Tongue (tissue), 1 donor: ENCODE measurements at regions not wholly inside any gene's neighbourhood (a gene's known extent, or its start where the extent isn't known, plus 50 kb on each side); places are given as distances from the start of the nearest gene placed in this dataset.
"Not testable (repeated sequence)": the region's sequence is repeated elsewhere in the genome, so short reads cannot be mapped to it uniquely, and the experiment has no call there.

Source experiments
- DNase-seq: peaks from one replicate; pipeline ENCODE4 v3.0.0-alpha.2; 2015

DNA sequence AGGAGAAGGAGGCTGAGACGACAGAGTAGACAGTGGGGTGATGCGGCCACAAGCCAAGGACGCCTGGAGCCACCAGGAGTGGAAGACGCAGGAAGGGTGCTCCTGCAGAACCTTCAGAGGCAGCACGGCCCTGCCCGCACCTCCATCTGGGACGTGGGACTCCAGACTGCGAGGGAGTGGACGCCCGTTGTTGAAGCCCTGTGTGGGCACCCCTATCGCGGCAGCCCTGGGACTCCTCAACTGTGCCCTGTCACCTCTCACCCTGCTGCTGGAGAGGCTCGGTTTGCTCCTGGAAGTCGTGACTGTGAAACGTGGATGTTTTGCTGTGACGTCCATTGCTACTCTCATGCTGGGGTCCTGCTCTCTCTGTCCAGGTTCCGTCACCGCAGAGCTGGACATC lies 100.6 kb upstream of the LRPAP1 start:
- not testable (repeated sequence) for DNase-seq

DNA sequence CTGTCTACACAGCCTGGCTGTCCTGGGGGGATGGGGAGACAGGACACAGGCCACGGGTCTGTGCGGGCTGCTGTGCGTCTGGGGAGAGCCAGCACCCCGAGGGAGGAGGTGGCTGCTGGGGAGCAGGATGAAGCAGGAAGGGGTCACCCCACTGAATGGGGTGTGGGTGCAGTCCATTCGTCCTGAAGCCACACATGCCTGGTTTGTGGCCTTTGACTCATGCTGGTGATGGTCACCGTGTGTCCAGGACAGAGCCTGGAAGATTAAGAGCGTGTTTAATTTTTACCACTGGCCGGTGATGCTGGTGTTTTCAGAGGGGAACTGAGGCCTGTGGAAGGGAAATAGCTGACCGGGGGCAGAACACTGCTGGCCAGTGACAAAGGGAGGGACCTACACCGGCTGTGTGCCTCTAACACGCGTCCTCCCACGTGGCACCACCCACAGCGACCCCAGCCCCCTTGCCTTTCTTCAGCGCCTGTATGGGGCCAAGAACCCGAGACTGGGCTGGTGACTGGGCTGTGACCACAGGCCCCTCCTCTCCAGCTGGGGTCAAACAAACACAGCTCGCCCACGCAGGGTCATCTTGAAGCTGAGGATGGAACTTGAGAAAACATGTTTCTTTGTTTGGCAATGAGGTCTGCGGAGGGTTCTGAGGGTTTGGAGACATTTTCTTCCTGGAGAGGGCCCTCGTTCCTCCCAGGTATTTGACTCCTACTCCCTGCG lies 99.5 kb upstream of the LRPAP1 start:
- DNase-seq = not testable (repeated sequence)

DNA sequence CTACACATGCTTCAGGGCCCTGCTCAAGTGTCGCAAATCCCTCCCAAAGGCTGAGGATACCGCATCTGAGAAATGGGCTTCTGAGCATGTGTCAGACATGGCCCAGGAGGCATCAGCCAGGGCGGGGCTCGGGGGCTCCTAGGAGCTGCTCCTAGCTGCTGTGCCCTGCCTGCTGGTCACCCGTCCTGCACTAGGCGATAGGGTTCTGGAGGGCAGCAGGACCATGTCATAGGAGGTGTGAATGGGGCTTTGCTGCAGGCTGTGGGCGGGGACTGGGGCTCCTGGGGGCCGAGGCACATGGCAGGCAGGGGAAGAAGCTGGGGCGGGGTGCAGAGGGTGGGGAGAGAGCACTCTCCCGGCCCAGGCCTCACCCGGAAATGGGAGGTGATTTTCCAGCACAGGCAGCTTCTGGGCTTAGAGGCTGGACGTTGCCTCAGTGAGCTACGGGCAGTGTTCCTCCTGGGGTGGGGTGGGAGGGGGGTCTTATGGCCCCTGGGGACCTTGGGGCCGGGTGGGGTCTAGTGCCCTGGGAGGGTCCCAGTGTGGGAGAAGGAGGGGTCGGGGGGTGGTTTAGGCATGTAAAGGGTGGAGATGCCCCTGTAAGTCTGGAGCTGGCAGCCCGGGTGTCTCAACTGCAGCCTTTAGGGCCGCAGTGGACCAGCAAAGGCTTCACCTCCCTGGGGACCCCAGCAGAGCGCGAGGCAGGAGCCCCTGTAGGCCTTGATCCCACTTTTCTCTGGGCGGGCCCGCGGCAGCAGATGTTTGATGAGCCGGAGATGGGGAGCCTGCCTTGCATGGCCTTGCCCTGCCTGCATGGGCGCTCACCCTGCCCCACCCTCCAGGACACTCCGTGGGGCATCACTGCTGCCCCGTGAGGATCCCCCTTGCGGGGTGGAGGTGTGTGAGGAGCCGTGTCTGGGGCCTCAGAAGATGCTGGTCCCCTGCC lies 98.6 kb upstream of the LRPAP1 start:
- DNase-seq = no peak

GRCh38 chr4:3630136-3630597 lies 97.9 kb upstream of the LRPAP1 start:
- no peak for DNase-seq

- no peak for DNase-seq
Measured at GRCh38 chr4:3629665-3630064, 97.4 kb upstream of the LRPAP1 start.

DNA sequence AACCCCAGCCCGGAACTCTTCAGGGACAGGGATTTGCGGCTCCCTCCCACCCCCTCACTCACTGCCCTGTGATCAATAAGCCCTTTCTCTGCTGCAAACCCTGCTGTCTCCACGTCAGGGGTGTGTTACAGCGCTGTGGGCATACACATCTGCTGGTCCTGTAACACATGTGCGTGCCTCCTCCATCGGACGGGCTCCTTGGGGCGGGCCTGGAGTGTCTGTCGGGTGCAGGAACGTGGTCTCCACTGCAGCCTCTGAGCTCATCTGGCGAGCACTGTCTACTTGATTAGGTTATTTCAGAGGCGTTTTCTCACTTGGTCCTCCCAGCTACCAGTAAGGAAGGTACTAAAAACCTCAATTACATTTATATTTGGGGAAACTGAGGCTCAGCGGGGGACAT lies 97.0 kb upstream of the LRPAP1 start:
- DNase-seq = not testable (repeated sequence)

- DNase-seq = no peak
Measured at GRCh38 chr4:3628868-3629175, 96.6 kb upstream of the LRPAP1 start.

- DNase-seq = not testable (repeated sequence)
Measured at GRCh38 chr4:3627967-3628867, 96.0 kb upstream of the LRPAP1 start.

DNA sequence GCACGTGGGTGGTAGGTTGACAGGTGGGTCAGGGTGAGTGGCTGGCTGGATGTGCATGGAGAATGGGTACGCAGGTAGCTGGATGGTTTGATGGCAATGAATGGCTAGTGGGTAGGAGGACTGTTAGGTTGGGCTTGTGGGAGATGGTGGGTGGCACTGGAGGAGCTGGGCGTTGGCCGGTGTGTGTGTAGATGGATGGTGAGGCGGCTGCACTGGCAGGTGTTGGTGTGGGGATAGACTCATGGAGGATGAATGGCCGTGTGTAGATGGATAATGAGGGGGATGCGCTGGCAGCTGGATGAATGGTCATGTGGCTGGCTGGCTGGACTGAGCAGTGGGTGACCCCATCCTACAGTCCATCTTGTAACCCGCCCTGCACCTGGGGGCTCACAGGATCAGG lies 95.2 kb upstream of the LRPAP1 start:
- DNase-seq = not testable (repeated sequence)

- DNase-seq = not testable (repeated sequence)
Measured at GRCh38 chr4:3626131-3626884, 94.1 kb upstream of the LRPAP1 start.

DNA sequence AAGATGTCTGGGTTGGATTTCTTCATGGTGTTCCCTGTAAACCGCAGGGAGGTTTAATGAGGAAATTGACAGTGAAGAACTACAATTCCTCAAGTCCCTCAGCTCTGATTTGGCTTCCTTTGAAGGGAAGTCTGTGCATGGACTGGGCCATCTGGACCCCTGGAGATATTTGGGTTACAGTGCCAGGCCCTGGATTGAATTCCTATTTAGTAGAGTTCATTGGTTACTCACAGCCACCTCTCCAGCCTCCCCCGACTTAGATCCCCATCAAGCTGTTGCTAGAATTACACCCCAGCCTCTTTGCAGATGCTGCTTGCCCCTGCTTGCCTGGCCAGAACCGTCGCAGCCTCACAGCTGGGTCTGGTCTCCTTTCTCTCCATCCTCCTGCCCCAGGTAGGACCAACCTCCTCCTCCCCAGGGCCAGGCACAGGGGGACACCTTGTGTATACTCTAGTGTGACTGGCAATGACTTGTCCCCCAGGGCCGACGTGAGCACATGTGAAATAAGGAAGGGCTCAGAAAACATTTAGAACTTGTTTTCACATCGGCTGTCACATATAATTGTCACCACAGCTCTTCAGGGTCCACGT lies 93.2 kb upstream of the LRPAP1 start:
- DNase-seq = peak; percentile 62

DNA sequence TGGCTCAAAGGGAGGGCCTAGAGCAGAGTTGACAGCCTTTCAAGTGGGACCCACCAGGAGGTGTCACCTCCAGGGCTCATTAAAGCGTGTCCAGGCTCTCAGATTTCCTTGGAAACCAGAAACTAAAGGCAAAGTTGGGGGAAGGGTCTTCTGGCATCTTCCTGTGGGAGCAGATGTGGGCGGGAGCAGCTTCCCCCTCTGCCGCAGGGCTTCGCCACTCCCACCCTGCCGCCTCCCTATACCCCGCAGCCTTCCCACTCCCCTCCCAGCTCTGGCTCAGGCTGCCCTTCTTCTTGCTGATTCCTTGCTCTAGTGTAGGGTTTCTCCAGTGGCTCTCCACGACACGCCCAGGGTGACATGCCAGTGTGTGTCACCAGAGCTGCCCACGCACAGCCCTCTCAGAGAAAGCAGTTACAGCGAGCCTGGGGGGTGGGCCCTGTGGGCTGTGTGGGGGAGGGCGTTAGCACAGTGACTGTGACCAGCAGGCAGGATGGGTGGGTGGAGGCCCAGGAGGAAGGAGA lies 91.6 kb upstream of the LRPAP1 start:
- peak; percentile 50 for DNase-seq

- no peak for DNase-seq
Measured at GRCh38 chr4:3623106-3623505, 90.9 kb upstream of the LRPAP1 start.

DNA sequence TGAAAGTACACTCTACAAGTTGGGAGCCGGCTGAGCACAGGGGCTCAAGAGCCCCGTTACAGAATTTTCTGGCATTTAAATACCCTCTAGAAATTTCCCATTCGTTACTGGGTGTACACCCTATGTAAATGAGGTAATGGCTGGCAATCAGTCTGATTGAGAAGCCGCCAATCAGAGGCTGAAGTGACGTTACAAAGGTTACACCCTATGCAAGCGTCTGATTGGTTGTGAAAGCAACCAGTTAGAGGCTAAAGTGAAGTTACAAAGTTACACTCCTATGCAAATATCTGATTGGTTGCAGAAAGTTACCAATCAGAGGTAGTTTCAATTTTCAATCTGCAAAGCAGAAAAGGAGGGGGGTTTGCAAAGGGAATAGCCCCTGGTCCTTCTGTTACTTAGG lies 88.1 kb upstream of the LRPAP1 start:
- DNase-seq = not testable (repeated sequence)

- DNase-seq = not testable (repeated sequence)
Measured at GRCh38 chr4:3619698-3620097, 87.5 kb upstream of the LRPAP1 start.

- DNase-seq = peak; percentile 87
Measured at GRCh38 chr4:3618341-3618740, 86.1 kb upstream of the LRPAP1 start.

- DNase-seq = no peak
Measured at GRCh38 chr4:3615386-3616286, 83.4 kb upstream of the LRPAP1 start.

- no peak for DNase-seq
Measured at GRCh38 chr4:3614731-3614980, 82.4 kb upstream of the LRPAP1 start.

DNA sequence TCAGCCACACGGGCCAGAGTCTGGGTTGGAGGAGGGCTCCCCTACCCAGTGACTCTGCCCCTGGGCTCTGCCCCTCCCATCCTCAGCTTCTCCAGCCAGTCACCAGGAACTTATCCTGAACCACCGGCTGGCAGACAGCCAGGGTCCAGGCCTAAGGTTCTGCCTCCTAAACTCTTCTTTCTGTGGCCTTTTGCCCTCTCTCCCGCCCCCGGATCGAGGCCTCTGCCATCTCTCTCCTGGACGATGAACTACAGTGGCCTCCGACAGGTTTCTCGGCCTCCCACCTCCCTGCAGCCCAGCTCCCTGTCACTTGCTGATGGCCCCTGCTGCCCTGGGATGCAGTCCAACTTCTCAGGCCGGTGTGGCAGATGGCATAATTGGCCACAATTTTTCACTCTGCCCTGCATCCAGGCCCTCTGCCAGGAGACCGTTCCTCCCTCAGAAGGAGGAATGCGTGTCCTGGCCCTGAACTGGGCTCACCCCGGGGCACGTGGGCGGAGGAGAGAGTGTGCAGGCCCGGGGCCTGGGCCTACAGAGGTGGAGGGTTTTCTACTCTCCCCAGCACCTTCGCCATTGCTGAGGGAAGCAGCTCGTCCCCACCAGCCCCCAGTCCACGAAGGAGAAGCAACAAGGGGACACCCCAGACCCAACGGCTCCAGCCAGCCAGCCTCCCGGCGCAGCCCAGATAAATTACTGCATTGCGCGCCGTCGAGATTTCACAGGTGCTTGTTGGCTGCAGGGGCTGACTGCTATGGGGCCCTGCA lies 81.9 kb upstream of the LRPAP1 start:
- peak; percentile 93 for DNase-seq
